GM21619 (cell line): ENCODE measurements at regions not wholly inside any gene's neighbourhood (a gene's known extent, or its start where the extent isn't known, plus 50 kb on each side); places are given as distances from the start of the nearest gene placed in this dataset.

ENCODE experiments used
- ATAC-seq: cut with Tn5 transposase; IDR thresholded peaks from one replicate; pipeline ENCODE4 v1.9.1; 2021; ENCODE audit not compliant: unreplicated experiment

DNA sequence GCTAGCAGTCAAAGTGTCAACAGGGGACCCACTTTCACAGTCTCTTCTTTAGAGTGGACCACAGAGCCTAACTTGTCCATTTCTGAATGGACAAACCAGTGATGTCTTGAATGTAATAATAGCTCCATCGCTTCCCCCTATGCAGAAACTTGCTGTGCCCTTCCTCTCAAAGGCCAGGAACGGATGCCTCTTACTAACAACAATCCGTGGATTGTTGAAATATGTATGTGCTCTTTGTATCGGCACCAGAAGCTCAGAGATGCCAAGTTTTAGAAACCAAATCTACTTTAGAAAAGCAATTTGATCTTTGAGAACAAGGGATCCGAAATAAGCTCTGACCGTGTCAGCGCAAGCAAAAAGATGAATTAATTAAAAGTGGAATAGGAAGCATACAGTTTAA is 259.5 kb upstream of the POU2AF2 start:
- ATAC-seq: no peak

DNA sequence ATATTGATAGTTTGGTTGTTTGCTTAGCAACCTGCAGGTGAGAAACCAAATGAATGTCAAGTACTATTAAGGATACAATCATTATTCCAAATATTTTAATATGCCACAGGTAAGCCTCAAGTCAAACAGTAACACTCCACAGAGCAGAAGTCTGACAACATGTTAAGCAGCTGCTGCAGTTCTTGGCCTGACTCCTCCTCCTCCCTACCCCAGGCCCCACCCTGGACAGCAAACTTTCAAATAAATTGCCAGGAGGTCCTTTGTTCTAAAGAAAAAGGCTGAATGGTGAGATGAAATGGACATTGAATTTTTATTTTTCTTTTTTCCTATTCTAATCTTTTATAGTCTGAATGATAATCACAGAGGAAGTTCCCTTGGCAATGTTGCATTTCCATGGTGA is 260.0 kb upstream of the POU2AF2 start:
- no peak for ATAC-seq

DNA sequence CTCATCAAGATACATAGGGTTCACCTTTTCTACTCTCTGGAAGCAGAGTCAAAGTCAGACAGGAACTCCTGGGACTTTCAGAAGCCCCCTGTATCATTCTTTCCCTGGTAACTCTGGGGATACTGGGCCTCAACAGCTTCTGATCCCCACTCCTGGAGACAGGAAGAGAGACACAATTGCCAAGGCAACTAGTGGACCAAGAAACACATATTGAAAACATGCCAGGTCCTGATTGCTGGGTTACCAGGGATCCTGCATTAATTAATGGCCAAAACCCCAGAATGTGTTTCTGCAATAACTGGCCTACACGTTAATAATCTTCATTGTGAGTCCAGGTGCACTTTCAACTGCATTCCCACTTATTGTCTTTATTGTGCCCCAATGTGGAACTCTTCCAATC is 260.8 kb upstream of the POU2AF2 start:
- ATAC-seq: no peak

DNA sequence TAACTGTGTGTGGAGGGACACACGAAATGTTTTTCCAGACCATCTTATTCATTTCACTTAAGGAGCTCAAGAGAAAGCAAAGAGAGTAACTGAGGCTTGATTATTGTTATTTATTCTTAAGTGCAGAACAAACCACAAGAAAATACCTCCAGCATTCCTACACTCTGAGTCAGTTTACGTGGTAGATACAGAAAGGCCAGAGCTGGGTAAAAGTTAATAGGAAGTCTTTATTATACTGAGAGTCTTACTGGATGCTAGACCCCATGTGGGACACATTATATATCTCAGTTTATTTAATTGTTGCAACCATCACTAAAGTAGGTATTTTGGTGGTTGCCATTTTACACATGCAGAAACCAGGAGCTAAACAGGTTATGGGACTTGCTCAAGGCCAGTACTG is 261.4 kb upstream of the POU2AF2 start:
- ATAC-seq: no peak

DNA sequence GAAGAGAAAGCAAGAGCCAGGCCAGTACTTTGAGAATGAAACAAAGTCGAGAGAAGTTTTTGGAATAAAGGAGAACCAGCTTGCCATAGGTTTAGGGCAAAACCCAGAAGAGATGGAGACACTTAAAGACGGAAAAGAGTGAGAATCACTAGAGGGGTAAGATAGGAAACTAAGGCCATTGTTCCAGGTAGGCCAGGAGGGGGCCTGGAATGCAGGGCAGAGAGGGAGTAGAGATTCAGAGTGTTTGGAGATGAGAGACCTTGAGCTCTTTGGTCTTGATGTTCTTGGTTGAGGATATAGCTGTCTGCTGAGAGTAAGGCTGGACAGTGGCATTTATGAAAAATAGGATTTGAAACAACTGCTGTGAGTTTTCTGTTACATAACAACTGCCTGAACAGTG is 263.3 kb upstream of the POU2AF2 start:
- no peak for ATAC-seq

DNA sequence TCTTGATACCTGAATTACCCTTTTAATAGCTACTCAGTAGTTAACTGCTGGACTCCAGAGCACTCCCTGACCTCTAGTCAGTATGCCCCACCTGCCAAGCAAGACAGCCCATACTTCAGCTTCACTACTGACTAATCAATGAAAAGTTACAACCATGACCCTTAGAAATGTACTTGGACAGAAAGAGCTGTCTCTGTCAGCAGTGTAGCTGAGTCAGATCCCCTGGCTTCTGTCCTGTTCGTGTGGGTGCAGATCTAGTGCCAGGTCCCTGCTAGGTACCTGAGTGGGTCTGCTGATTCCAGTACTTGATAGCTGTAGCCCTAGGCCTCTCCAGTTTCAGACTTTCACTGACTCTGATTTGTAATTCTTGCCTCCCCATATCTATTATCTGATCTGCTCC is 265.8 kb upstream of the POU2AF2 start:
- no peak for ATAC-seq

DNA sequence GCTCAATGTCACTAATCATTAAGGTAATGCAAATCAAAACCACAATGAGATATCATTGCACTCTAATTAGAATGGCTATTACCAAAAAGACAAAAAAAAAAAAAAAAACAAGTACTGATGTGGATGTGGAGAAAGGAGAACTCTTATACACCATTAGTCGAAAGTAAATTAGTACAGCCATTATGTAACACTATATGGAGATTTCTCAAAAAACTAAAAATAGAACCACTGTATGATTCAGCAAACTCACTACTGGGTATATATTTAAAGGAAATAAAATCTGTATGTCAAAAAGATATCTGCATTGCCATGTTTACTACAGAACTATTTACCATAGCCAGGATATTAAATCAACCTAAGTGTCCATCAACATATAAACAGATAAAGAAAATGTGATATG is 265.4 kb upstream of the ARHGAP20 start:
- ATAC-seq: no peak

DNA sequence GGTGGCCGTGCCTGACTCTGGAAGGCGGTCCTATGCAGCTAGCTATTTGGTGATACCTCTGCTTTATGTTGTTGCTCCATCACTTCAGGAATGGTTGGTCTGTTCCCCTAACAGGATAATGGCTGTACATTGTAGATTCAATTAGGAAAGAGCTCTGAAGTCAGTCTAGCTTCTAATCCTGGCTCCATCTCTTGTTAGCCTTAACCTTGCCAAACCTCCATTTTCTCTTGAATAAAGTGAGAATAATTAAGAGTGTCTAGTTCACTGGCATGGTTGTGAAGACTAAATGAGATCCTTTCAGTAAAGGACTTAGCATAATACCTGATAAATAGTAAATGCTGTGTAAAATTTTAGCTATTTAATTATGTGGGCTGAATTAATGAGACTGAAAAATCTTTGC is 262.5 kb upstream of the ARHGAP20 start:
- ATAC-seq: no peak

DNA sequence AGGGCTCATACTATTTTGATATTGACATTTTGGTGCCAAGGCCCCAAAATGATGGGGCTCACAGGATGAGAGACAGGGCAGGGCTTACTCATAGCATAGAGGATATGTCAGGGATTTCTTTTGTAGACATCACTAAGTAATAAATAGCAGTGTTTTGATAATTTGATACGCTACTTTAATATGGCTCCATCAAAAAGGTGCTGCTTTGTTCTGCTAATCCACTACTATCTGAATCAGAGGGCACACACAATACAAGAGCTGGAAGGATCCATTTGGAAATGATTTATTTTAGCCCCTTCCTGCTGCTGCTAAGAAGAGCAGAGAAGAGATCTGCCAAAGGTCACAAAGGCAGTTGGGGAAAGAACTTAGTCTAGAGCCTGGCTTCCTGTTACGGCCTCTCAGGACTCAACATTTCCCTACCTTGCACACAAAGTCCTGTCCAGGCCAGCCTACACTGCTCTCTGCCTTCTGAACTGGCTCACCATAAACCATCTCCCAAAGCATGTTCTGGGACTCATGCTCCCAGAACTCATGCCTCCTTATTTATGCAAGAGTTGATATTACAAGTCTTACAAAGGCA is 261.3 kb upstream of the ARHGAP20 start:
- ATAC-seq: no peak

DNA sequence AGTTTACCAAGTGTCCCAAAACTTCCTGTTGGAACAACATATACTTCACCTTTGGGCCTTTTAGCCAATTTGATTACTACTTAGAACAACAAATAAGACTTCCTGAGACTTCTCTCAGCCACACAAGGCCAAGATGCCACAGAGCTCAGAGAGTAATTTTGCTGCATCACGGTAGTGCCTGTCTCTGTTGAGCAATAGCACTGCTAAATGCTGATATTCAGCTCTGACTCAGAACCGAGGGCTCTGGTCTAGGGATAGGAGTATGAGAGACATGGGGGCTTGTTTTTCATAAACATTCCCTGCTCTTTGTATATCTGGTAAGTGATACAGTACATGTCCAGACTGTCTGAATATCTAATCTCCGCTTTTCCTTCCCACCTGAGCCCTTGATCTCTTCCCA is 260.4 kb upstream of the ARHGAP20 start:
- no peak for ATAC-seq

DNA sequence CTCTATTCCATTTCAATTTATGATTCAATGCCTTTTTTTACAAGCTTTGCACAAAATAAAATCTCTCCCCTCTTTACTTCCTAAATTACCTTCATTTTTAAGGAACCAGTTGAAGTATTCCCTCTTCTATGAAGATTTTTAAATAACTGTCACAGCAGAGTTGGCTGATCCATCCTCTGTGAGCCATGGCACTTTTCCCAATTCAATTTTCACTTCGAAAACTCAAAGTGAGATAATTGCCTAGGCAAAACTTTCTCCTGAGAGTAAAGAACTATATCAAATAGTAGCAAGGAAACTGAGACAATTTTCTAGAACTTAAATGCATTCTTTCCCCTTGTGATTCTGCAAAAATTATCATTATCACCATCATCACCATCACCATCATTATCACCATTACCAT is 259.9 kb upstream of the ARHGAP20 start:
- no peak for ATAC-seq

DNA sequence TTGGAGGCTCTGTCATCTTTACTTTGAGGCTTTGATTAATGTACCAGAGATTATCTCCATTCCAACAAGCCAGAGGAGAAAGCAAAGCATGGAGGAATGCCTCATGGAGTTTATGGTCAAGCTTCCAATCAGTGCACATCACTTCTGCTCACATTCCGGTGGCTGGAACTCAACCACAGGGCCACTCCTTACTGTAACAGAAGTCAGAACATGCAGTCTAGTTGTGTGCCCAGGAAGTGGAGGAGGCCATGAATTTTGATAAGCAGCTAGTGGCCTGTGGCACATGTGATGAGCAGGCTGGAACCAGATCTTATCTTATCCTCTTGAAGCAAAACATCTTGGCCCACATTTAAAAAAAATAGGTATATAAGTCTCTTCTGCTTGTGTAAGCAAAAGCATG is 258.9 kb upstream of the ARHGAP20 start:
- ATAC-seq: no peak

DNA sequence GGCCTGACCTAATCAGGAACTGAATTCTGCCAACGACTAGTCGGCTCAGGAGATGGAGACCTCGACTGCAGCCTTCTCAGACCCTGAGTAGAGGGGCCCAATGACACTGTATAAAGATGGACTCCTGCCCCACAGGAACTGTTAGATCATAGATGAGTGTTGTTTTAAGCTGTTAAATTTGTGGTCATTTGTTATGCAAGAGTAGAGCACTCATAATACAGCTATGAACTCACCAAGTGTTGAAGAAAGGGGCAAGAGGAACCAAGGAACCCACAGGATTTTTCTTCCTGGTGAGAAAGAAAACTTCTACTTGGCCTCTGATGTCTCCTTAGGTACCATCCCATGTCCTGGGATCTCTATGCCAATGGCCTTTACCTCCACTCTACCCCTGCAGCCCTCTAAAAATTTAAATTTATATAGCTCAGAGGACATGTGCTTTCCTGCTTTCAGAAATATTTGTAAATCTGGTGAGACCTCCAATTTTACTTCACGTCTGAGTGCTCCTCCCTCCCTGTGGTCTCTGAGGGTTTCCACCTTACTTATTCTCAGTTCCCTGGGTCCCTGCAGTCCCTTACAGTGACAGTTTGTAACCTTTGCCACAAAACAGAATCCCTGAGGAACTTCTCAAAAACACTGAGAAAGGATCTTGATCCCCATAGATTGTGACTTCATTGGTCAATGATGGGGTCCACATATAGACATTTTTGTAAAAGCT is 256.3 kb upstream of the ARHGAP20 start:
- ATAC-seq: no peak

DNA sequence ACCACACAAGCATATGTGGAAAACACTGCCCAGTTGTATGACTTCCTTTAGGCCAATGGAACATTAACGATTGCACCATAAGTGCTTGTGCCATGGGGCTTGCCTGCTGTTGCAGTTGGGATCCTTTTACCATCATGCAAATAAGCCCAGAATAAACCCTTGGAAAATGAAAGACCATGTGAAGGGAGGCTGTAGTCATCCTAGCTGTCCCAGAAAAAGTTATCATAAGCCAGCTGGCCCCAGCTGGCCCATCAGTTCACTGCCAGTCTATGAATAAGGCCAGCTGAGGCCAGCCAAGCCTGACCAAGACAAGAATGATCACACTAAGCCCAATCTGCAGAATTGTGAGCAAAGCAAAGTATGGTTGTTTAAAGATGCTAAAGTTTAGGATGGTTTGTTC is 253.9 kb upstream of the ARHGAP20 start:
- no peak for ATAC-seq

DNA sequence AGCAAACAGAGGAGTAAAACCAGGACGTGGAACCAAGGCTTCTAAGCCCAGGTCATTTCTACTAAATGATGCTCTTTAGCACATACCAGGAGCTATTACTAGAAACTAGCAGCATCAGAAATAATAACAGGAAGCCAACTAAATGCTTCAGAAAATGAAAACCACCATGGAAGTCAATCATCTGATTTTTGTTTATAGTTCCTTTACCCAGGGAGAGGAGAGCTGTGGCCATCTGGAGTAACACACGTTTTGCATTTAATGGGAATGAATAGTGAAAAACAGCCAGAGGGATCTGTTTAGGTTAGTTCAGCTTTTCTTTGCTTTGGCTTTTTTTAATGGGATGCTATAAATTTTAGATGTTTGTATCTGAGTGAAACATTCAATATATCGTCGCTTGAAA is 250.7 kb upstream of the ARHGAP20 start:
- ATAC-seq: no peak

DNA sequence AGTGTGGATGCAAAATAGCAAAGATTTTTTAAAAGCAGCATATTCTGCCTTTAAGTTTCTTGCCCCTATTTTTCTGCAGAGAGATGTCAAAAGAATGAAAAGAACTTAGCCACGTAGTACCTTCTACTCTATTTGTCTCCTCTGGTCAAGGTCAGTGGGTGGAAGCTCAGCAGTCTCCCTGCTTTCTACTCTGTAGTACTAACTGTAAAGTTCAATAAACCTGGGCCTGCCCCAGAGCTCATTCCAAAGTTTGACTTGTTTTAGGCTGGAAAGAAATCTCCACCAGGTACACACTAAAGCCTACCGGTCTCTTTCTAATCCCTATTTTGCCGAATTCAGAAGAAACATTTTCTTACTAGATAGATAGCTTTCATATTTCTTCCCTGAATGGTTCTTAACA is 247.9 kb upstream of the ARHGAP20 start:
- no peak for ATAC-seq

DNA sequence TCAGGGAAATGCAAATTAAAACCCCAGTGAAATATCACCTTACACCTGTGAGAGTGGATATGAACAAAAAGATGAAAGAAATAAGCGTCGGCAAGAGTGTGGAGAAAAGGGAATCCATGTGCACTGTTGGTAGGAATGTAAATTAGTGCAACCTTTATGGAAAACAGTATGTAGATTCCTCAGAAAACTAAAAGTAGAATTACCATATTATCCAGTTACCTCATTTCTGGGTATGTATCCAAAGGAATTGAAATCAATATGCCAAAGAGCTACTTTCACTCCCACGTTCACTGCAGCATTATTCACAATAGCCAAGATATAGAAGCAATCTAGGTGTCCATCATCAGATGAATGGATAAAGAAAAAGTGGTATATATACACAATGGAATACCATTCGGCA is 246.0 kb upstream of the ARHGAP20 start:
- no peak for ATAC-seq

DNA sequence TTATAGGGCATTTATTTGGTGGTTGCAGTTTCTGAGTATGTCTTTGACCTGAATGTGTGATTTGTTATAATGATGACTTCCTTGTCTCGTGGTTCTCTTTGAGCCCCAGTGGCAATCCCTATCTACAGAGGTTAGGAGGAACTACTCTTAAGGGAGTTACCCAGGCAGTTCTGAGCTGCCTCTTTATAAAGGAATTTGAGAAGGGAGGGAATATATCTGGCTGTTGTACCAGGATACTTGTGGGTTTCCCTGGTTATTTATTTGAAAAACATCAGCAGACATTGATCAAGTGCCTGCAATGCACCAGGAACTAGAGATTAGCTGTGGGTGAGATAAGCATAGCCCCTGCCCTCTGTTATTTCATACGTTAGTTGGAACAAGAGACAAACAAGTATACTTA is 243.5 kb upstream of the ARHGAP20 start:
- ATAC-seq: no peak

DNA sequence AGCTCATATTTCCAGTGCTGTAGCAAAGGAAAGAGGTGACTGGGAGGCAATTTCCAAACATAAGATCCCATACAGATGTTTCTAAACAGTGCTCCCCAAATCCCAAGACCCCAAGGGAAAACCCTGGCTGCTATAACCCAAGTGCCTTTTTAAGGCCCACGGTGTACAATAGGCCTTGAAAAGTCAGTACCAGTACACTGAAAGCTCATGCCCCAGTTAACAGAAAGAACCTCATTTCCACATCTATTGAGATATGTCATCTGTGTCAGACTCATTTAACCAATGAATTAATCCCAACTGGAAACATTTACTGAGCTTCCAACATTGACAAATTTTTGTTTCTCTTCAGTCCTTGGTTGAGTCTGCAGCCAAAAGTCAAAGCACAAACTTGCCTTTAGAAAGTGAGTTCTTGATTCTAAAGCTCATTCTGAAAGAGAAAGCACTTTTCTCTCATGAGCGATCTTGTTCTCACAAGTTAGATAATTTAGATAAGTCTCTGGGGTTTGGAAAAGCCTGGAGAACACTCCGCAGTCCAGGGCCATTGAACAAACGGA is 239.8 kb upstream of the ARHGAP20 start:
- ATAC-seq: no peak

DNA sequence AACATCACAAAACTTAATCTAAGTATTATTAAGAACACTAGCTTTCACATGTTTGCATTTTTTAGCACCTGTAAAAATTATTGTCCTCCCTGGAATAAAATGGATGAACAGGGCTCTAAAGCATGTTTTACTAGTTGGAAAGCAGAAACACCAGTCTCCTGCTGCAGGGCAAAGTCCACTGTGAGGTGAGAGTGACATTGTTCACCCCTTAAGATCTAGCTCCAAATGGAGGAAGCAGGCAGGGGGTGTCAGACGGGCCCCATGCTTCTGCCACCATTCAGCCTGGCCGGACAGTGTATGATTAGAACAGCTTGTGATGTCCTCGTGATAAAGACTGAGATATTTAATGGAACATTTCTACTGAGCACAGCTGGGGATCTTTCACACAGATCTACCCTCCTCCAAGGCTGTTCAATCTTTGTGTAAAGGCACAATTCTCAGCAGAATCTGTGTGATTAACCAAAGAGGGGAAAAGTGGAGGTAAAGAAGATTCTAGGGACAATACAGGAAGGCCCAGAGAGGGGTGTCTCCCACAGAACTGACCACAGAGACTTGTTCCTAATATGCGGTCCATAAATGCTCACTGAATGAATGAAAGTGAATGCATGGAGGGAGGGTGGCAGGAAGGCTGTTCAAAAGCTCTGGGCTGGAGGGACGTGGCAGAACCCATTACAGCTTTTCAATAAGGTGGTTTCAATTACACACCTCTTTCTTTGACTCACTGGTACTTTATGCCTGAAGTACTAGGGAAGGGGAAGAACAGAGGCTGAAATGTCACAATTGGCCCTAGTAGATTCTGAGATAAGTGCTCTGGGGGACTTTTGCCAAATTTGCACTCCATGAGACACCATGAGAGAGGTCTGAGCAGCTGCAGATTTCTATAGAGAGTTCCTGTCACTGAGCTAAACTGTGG is 239.1 kb upstream of the ARHGAP20 start:
- ATAC-seq: no peak

DNA sequence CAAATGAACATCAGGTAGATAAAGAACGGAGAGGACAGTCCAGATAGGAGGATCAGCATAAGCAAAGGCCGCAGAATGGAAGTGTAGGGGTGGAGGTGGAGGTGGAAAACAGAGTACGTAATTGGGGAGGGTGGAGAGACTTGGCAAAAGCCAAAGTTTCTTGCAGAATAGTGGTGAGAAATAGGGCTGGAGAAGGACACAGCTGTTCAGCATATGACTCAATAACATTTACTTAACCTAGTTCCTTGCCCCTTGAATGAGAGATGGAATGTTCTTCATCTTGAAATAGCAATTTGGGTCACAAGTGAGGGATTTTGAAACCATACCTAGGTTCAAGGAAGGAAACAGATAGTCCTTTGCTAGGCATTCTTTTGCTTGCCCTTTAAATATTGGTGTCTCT is 235.9 kb upstream of the ARHGAP20 start:
- ATAC-seq: no peak

DNA sequence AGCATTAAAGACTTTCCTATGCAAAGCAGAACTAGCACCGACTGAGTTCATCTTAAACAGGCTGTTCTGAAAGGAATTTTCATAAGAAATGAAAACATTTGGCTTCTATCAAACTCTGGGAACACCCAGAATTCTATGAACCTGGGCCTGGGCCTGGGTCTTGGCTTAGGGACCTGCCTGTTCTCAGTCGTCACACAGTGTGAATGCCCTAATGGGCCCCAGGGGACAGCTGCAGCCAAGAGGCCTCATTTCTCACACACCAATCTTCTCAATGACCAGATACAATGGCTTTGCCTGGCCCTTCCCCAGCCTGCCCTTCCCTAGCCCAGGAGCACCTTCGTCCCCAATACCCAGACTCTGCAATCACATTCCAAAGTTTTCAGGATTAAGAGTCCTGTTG is 234.9 kb upstream of the ARHGAP20 start:
- ATAC-seq: no peak
